NCI-H446 (cell line): ENCODE measurements at regions not wholly inside any gene's neighbourhood (a gene's known extent, or its start where the extent isn't known, plus 50 kb on each side); places are given as distances from the start of the nearest gene placed in this dataset.
"Not testable (repeated sequence)": the region's sequence is repeated elsewhere in the genome, so short reads cannot be mapped to it uniquely, and the experiment has no call there.

ENCODE experiments used
- DNase-seq, 2 experiments: peaks; one replicate each; lab custom pipeline; 2025; lab: John Stamatoyannopoulos, UW

GRCh38 chr6:22106451-22106850, 190.4 kb downstream of the PRL start:
- peak; percentile 83 to 92 for DNase-seq

GRCh38 chr6:22106961-22107360, 189.9 kb downstream of the PRL start:
- peak; percentile 65 to 83 for DNase-seq

- DNase-seq: no peak
These were observed 188.6 kb downstream of the PRL start for GRCh38 chr6:22108199-22108598.

GRCh38 chr6:22110061-22110460, 186.8 kb downstream of the PRL start:
- DNase-seq: no peak

GRCh38 chr6:22112461-22112860, 184.4 kb downstream of the PRL start:
- DNase-seq: no peak

GRCh38 chr6:22113026-22113766, 183.6 kb downstream of the PRL start:
- no peak for DNase-seq

GRCh38 chr6:22115559-22115958, 181.3 kb downstream of the PRL start:
- DNase-seq: no peak

GRCh38 chr6:22117631-22118030, 179.2 kb downstream of the PRL start:
- no peak for DNase-seq

GRCh38 chr6:22119500-22119899, 177.3 kb downstream of the PRL start:
- DNase-seq: no peak

- DNase-seq: no peak
These were observed 172.1 kb downstream of the PRL start for GRCh38 chr6:22124756-22125155.

GRCh38 chr6:22126910-22127309, 169.9 kb downstream of the PRL start:
- no peak for DNase-seq

GRCh38 chr6:22129751-22130150, 167.1 kb downstream of the PRL start:
- no peak for DNase-seq

- no peak for DNase-seq
These were observed 164.2 kb downstream of the PRL start for GRCh38 chr6:22132656-22133055.

GRCh38 chr6:22133357-22133756, 163.5 kb downstream of the PRL start:
- peak in 1 of 2 experiments; percentile 59 for DNase-seq

- no peak for DNase-seq
These were observed 162.5 kb downstream of the PRL start for GRCh38 chr6:22134308-22134707.

- no peak for DNase-seq
These were observed 161.4 kb downstream of the PRL start for GRCh38 chr6:22135395-22135794.

GRCh38 chr6:22140736-22141135, 156.1 kb downstream of the PRL start:
- DNase-seq: not testable (repeated sequence)

GRCh38 chr6:22141241-22141745, 155.5 kb downstream of the PRL start:
- DNase-seq: no peak

- DNase-seq: no peak
These were observed 154.0 kb downstream of the PRL start for GRCh38 chr6:22142856-22143255.

- DNase-seq: peak in 1 of 2 experiments; percentile 60
These were observed 151.5 kb downstream of the PRL start for GRCh38 chr6:22145376-22145775.

- peak; percentile 24 to 57 for DNase-seq
These were observed 150.8 kb downstream of the PRL start for GRCh38 chr6:22145823-22146677.

- DNase-seq: no peak
These were observed 150.2 kb downstream of the PRL start for GRCh38 chr6:22146678-22146930.
